Mesendoderm (in vitro differentiated cells): ENCODE measurements at regions not wholly inside any gene's neighbourhood (a gene's known extent, or its start where the extent isn't known, plus 50 kb on each side); places are given as distances from the start of the nearest gene placed in this dataset.

Experiments
- DNase-seq: peaks from one replicate; pipeline ENCODE4 v3.0.0; 2013
- H2AK5ac ChIP-seq: 2 replicates; pipeline ENCODE4 v1.6.1; 2013; ENCODE audit warnings: low read length, inconsistent platforms
- H2BK120ac ChIP-seq: 2 replicates; pipeline ENCODE4 v1.6.1; 2013; ENCODE audit warnings: low read depth, mild to moderate bottlenecking, low read length, moderate library complexity, mixed read lengths
- H2BK15ac ChIP-seq: replicated peaks from 2 replicates; pipeline ENCODE4 v1.6.1; 2013; ENCODE audit warnings: low read depth, mild to moderate bottlenecking, moderate library complexity
- H2BK5ac ChIP-seq: 2 replicates; pipeline ENCODE4 v1.6.1; 2013; ENCODE audit warnings: low read length, inconsistent platforms
- H3K18ac ChIP-seq: 2 replicates; pipeline ENCODE4 v1.6.1; 2013; ENCODE audit warnings: mild to moderate bottlenecking, low read length, mixed read lengths
- H3K23ac ChIP-seq: one replicate; pipeline ENCODE4 v1.6.1; 2013; ENCODE audit warnings: low read length
- H3K27ac ChIP-seq: 2 replicates; pipeline ENCODE4 v1.5.1; 2013; ENCODE audit warnings: low read depth, mild to moderate bottlenecking, inconsistent platforms, low read length, moderate library complexity
- H3K27me3 ChIP-seq: 2 replicates; pipeline ENCODE4 v1.6.1; 2013; ENCODE audit warnings: low read length, control low read depth, mild to moderate bottlenecking, inconsistent platforms; ENCODE audit not compliant: insufficient read depth, poor library complexity
- H3K36me3 ChIP-seq: 2 replicates; pipeline ENCODE4 v1.6.1; 2013; ENCODE audit warnings: low read length, inconsistent platforms; ENCODE audit not compliant: control insufficient read depth, insufficient read depth
- H3K4ac ChIP-seq: one replicate; pipeline ENCODE4 v1.6.1; 2013; ENCODE audit warnings: low read depth, mild to moderate bottlenecking, low read length, moderate library complexity
- H3K4me1 ChIP-seq: 2 replicates; pipeline ENCODE4 v1.6.1; 2013; ENCODE audit warnings: low read depth, low read length, inconsistent platforms; ENCODE audit not compliant: control insufficient read depth
- H3K4me2 ChIP-seq: 2 replicates; pipeline ENCODE4 v1.6.1; 2013; ENCODE audit warnings: low read length
- H3K4me3 ChIP-seq: 2 replicates; pipeline ENCODE4 v1.5.1; 2013; ENCODE audit warnings: mild to moderate bottlenecking, low read length
- H3K56ac ChIP-seq: one replicate; pipeline ENCODE4 v1.6.1; 2013; ENCODE audit warnings: low read length
- H3K79me1 ChIP-seq: 2 replicates; pipeline ENCODE4 v1.6.1; 2013; ENCODE audit warnings: low read length, inconsistent platforms
- H3K79me2 ChIP-seq: 2 replicates; pipeline ENCODE4 v1.6.1; 2013; ENCODE audit warnings: mild to moderate bottlenecking, low read length; ENCODE audit not compliant: control insufficient read depth, insufficient read depth
- H3K9ac ChIP-seq: 2 replicates; pipeline ENCODE4 v1.6.1; 2013; ENCODE audit warnings: low read length, inconsistent platforms
- H4K5ac ChIP-seq: one replicate; pipeline ENCODE4 v1.6.1; 2013; ENCODE audit warnings: low read length
- H4K8ac ChIP-seq: one replicate; pipeline ENCODE4 v1.6.1; 2013; ENCODE audit warnings: low read depth, mild to moderate bottlenecking, control low read depth, low read length, moderate library complexity
- WGBS: extraction: QIAGEN DNeasy Blood & Tissue Kit; methylation state at CpG from one replicate; pipeline ENCODE4 v1.1.7; 2013; ENCODE audit warnings: low lambda C conversion rate, missing lambda C conversion rate; ENCODE audit not compliant: insufficient coverage; ENCODE audit errors: extremely low coverage; 5-methylcytosine and 5-hydroxymethylcytosine counted together

- Histone ChIP-seq H3K18ac (no peak overlapping the region), H3K4ac (no peak overlapping the region), H3K36me3 (no peaks in the 10 kb centered on the region), H2BK5ac (no peak overlapping the region), H2BK15ac (no peak overlapping the region), H2AK5ac (no peak overlapping the region), H3K4me2 (no peak overlapping the region), H3K27ac (no peak overlapping the region), H3K27me3 (no peaks in the 10 kb centered on the region), H3K4me1 (no peaks in the 10 kb centered on the region), H3K9ac (no peak overlapping the region), H2BK120ac (no peak overlapping the region), H4K5ac (no peak overlapping the region), H3K56ac (no peak overlapping the region), H3K79me2 (no peaks in the 10 kb centered on the region), H4K8ac (no peak overlapping the region), H3K4me3 (no peak overlapping the region), H3K79me1 (no peaks in the 10 kb centered on the region), H3K23ac (no peak overlapping the region)
- no CpG with 5 or more reads among the region's 6 CpGs for WGBS
- no peak for DNase-seq
Measured at GRCh38 chr12:107461222-107461975, 224.2 kb upstream of the PWP1 start.

- DNase-seq: no peak
- H4K8ac ChIP-seq: no peak overlapping the region
- WGBS: no CpG with 5 or more reads among the region's 4 CpGs
- no peak overlapping the region for H2BK15ac ChIP-seq
- H2AK5ac ChIP-seq: no peak overlapping the region
- H3K27me3 ChIP-seq: no peaks in the 10 kb centered on the region
- no peaks in the 10 kb centered on the region for H3K4me1 ChIP-seq
- no peak overlapping the region for H2BK5ac ChIP-seq
- no peak overlapping the region for H3K4me3 ChIP-seq
- H3K79me2 ChIP-seq: no peaks in the 10 kb centered on the region
- H3K79me1 ChIP-seq: no peaks in the 10 kb centered on the region
- H3K4ac ChIP-seq: no peak overlapping the region
- no peak overlapping the region for H4K5ac ChIP-seq
- H3K56ac ChIP-seq: no peak overlapping the region
- no peak overlapping the region for H3K4me2 ChIP-seq
- H3K9ac ChIP-seq: no peak overlapping the region
- no peaks in the 10 kb centered on the region for H3K36me3 ChIP-seq
- H2BK120ac ChIP-seq: no peak overlapping the region
- H3K27ac ChIP-seq: no peak overlapping the region
- H3K18ac ChIP-seq: no peak overlapping the region
- H3K23ac ChIP-seq: no peak overlapping the region
Measured at GRCh38 chr12:107462428-107463332, 222.9 kb upstream of the PWP1 start.

- Histone ChIP-seq H3K4me2 (no peak overlapping the region), H3K56ac (no peak overlapping the region), H3K4ac (no peak overlapping the region), H3K27me3 (no peaks in the 10 kb centered on the region), H3K18ac (no peak overlapping the region), H2AK5ac (no peak overlapping the region), H3K4me3 (no peak overlapping the region), H3K4me1 (no peaks in the 10 kb centered on the region), H3K9ac (no peak overlapping the region), H3K27ac (no peak overlapping the region), H3K23ac (no peak overlapping the region), H2BK15ac (no peak overlapping the region), H3K36me3 (no peaks in the 10 kb centered on the region), H2BK5ac (no peak overlapping the region), H3K79me2 (no peaks in the 10 kb centered on the region), H2BK120ac (no peak overlapping the region), H4K8ac (no peak overlapping the region), H3K79me1 (no peaks in the 10 kb centered on the region), H4K5ac (no peak overlapping the region)
- DNase-seq: no peak
- no CpG with 5 or more reads among the region's 1 CpG for WGBS
Measured at GRCh38 chr12:107464644-107465043, 221.0 kb upstream of the PWP1 start.

DNA sequence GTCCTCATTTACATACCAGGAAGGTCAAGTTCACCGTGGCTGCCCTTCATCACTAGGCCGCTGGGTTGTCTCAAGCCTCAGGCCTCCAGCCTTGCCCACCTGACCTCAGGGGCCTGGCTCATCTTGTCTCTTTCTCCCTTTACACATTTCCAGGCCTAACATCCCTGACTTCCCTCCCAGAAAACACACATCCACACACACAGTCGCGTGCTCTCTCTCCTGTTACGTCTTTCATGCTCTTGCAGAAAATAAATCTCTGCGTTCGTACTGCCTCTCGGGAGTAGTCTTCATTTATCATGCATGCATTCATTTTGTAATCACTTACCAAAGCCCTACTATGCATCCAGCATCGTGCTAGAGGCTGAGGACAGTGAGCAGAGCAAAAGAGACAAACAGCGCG lies 220.0 kb upstream of the PWP1 start:
- no peak overlapping the region for H3K23ac ChIP-seq
- no peaks in the 10 kb centered on the region for H3K36me3 ChIP-seq
- no peaks in the 10 kb centered on the region for H3K27me3 ChIP-seq
- H2BK5ac ChIP-seq: no peak overlapping the region
- no peaks in the 10 kb centered on the region for H3K79me1 ChIP-seq
- H3K4me2 ChIP-seq: no peak overlapping the region
- no peak overlapping the region for H3K4me3 ChIP-seq
- H2BK15ac ChIP-seq: no peak overlapping the region
- DNase-seq: no peak
- H4K5ac ChIP-seq: no peak overlapping the region
- no peak overlapping the region for H3K4ac ChIP-seq
- no peak overlapping the region for H3K18ac ChIP-seq
- H2AK5ac ChIP-seq: no peak overlapping the region
- no peak overlapping the region for H3K27ac ChIP-seq
- H3K79me2 ChIP-seq: no peaks in the 10 kb centered on the region
- no peak overlapping the region for H4K8ac ChIP-seq
- no peak overlapping the region for H3K56ac ChIP-seq
- no peak overlapping the region for H2BK120ac ChIP-seq
- WGBS: no CpG with 5 or more reads among the region's 11 CpGs
- H3K9ac ChIP-seq: no peak overlapping the region
- H3K4me1 ChIP-seq: no peaks in the 10 kb centered on the region

GRCh38 chr12:107467716-107468115 lies 217.9 kb upstream of the PWP1 start:
- Histone ChIP-seq H3K4ac (no peak overlapping the region), H3K9ac (no peak overlapping the region), H3K27me3 (no peaks in the 10 kb centered on the region), H3K4me2 (no peak overlapping the region), H4K5ac (no peak overlapping the region), H2BK120ac (no peak overlapping the region), H2AK5ac (no peak overlapping the region), H3K27ac (no peak overlapping the region), H3K4me3 (no peak overlapping the region), H3K79me1 (no peaks in the 10 kb centered on the region), H3K79me2 (no peaks in the 10 kb centered on the region), H3K23ac (no peak overlapping the region), H3K18ac (no peak overlapping the region), H4K8ac (no peak overlapping the region), H3K36me3 (no peaks in the 10 kb centered on the region), H2BK15ac (no peak overlapping the region), H3K4me1 (no peaks in the 10 kb centered on the region), H2BK5ac (no peak overlapping the region), H3K56ac (no peak overlapping the region)
- WGBS: no CpG with 5 or more reads among the region's 6 CpGs
- peak; percentile 15 for DNase-seq
